Thyroid gland (tissue), 4 donors: ENCODE measurements at regions not wholly inside any gene's neighbourhood (a gene's known extent, or its start where the extent isn't known, plus 50 kb on each side); places are given as distances from the start of the nearest gene placed in this dataset.

Experiments used
- POLR2A ChIP-seq, 2 donors: fragments of 450-650 bp; IDR thresholded peaks; one replicate each; pipeline ENCODE4 v1.6.1; 2017; ENCODE audit warnings: antibody characterized with exemption in 2 of 2, mild to moderate bottlenecking in 2 of 2, moderate library complexity in 1 of 2
- TF ChIP-seq, protein P1 (sequence below), 6 experiments: fragments of 200-600 bp in 3 of 6; fragments of 450-650 bp in 3 of 6; sonication (generic) in 3 of 6; IDR thresholded peaks; one replicate each; pipeline ENCODE4 v1.5.1; 2016 to 2019; ENCODE audit warnings: antibody characterized with exemption in 6 of 6, mild to moderate bottlenecking in 2 of 6, inconsistent platforms in 1 of 6, moderate library complexity in 1 of 6

DNA sequence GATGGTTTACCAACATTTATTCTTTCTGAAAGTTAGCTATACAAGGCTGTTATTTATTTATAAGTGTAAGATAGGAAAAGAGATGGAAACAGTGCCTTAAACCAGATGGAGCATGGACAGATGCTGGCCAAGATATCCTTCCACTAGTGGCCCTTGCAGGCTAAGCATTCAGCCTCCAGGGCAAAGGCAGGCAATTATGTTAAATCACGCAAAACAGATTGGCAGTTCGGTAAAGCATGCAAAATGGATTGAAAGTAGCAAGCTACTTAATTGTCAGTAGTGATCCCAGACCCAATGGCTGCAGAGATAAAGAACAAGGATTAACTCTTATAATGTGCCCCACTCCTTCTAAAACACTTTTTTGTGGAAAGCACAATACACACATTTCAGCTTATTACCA, 105.4 kb upstream of the MAP4K3 start:
- TF ChIP-seq, protein P1, sequence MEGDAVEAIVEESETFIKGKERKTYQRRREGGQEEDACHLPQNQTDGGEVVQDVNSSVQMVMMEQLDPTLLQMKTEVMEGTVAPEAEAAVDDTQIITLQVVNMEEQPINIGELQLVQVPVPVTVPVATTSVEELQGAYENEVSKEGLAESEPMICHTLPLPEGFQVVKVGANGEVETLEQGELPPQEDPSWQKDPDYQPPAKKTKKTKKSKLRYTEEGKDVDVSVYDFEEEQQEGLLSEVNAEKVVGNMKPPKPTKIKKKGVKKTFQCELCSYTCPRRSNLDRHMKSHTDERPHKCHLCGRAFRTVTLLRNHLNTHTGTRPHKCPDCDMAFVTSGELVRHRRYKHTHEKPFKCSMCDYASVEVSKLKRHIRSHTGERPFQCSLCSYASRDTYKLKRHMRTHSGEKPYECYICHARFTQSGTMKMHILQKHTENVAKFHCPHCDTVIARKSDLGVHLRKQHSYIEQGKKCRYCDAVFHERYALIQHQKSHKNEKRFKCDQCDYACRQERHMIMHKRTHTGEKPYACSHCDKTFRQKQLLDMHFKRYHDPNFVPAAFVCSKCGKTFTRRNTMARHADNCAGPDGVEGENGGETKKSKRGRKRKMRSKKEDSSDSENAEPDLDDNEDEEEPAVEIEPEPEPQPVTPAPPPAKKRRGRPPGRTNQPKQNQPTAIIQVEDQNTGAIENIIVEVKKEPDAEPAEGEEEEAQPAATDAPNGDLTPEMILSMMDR (IDR thresholded peaks at IDR 0.05): no peak
- no peak for TF ChIP-seq POLR2A (IDR thresholded peaks at IDR 0.05)
